Prostate gland (tissue), 2 donors: ENCODE measurements at regions not wholly inside any gene's neighbourhood (a gene's known extent, or its start where the extent isn't known, plus 50 kb on each side); places are given as distances from the start of the nearest gene placed in this dataset.

Experiments
- CTCF ChIP-seq, 4 experiments: fragments of 200-600 bp in 2 of 4; fragments of 450-650 bp in 2 of 4; sonication (generic) in 2 of 4; IDR thresholded peaks; 1 replicate in 3 of 4; 2 replicates in 1 of 4; pipeline ENCODE4 v1.5.1; 2016 to 2019; ENCODE audit warnings: antibody characterized with exemption in 4 of 4, mild to moderate bottlenecking in 2 of 4, moderate library complexity in 2 of 4
- POLR2A ChIP-seq: fragments of 450-650 bp; IDR thresholded peaks from one replicate; pipeline ENCODE4 v1.6.1; 2016; ENCODE audit warnings: antibody characterized with exemption, mild to moderate bottlenecking

- no peak for TF ChIP-seq POLR2A
- TF ChIP-seq CTCF (IDR thresholded peaks at IDR 0.05): no peak
Observed at GRCh38 chr7:84331616-84332015, 137.0 kb upstream of the SEMA3A start.
